Activated CD4-positive, alpha-beta memory T cell treated with anti-CD3 and anti-CD28 coated beads, Interleukin-2, amount 10 ng/mL, durations not matched to agents 7 days and 5 days (primary cell): ENCODE measurements at regions not wholly inside any gene's neighbourhood (a gene's known extent, or its start where the extent isn't known, plus 50 kb on each side); places are given as distances from the start of the nearest gene placed in this dataset.
"Not testable (repeated sequence)": the region's sequence is repeated elsewhere in the genome, so short reads cannot be mapped to it uniquely, and the experiment has no call there.

Experiments
- CTCF ChIA-PET: fragments of 350-600 bp; sonication (Branson Sonifier 250); formaldehyde crosslinking; loops from one replicate; lab custom pipeline; 2021; ENCODE audit warnings: antibody characterized with exemption, inconsistent platforms; lab: Charles Lee
- POLR2A ChIA-PET: fragments of 350-600 bp; sonication (Branson Sonifier 250); formaldehyde crosslinking; loops from one replicate; lab custom pipeline; 2021; ENCODE audit warnings: antibody characterized with exemption; lab: Charles Lee
- DNase-seq: peaks from one replicate; pipeline ENCODE4 v3.0.0-alpha.2; 2020
- H3K27ac Mint-ChIP-seq: one replicate; pipeline ENCODE4 v1.8.0; 2021; ENCODE audit warnings: mild to moderate bottlenecking, mixed read lengths
- H3K27me3 Mint-ChIP-seq: one replicate; pipeline ENCODE4 v1.8.0; 2021; ENCODE audit warnings: mixed read lengths
- H3K36me3 Mint-ChIP-seq: one replicate; pipeline ENCODE4 v1.8.0; 2021; ENCODE audit warnings: low read depth, mixed read lengths
- H3K4me1 Mint-ChIP-seq: one replicate; pipeline ENCODE4 v1.8.0; 2021; ENCODE audit warnings: mixed read lengths
- H3K4me3 Mint-ChIP-seq: one replicate; pipeline ENCODE4 v1.8.0; 2021; ENCODE audit warnings: mild to moderate bottlenecking, mixed read lengths
- H3K9me3 Mint-ChIP-seq: one replicate; pipeline ENCODE4 v1.8.0; 2021; ENCODE audit warnings: mixed read lengths

- H3K9me3 Mint-ChIP-seq, H3K4me3 Mint-ChIP-seq, CTCF ChIA-PET, H3K4me1 Mint-ChIP-seq, H3K27me3 Mint-ChIP-seq, H3K36me3 Mint-ChIP-seq, DNase-seq, POLR2A ChIA-PET, H3K27ac Mint-ChIP-seq: not testable (repeated sequence)
These were observed 176.8 kb downstream of the ZNF92 start for GRCh38 chr7:65550444-65550809.

- DNase-seq, H3K9me3 Mint-ChIP-seq, H3K4me1 Mint-ChIP-seq, H3K36me3 Mint-ChIP-seq, CTCF ChIA-PET, H3K4me3 Mint-ChIP-seq, H3K27ac Mint-ChIP-seq, H3K27me3 Mint-ChIP-seq, POLR2A ChIA-PET: not testable (repeated sequence)
These were observed 177.4 kb downstream of the ZNF92 start for GRCh38 chr7:65551042-65551441.

- POLR2A ChIA-PET, H3K9me3 Mint-ChIP-seq, DNase-seq, CTCF ChIA-PET, H3K4me3 Mint-ChIP-seq, H3K27ac Mint-ChIP-seq, H3K4me1 Mint-ChIP-seq, H3K36me3 Mint-ChIP-seq, H3K27me3 Mint-ChIP-seq: not testable (repeated sequence)
These were observed 181.2 kb downstream of the ZNF92 start for GRCh38 chr7:65554553-65555476.

DNA sequence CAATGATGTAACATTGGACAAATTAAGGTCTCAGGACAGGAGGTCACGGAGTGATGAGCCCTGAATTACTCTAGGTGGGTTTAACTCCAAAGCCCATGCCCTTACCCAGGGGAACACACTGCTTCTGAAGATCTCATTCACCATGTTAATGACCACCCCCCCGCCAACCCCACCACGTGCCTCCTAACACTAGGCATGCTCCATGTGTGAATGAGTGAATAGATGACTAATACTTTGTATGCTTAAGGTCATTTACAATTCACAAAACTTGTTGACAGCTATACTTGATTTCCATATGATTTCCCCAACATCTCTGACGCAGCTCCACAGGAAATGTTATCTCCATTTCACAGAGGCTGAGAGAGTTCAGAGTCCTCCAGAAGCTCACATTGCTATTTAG lies 184.9 kb downstream of the ZNF92 start:
- peak; percentile 9 for DNase-seq
- H3K36me3 Mint-ChIP-seq, H3K9me3 Mint-ChIP-seq, POLR2A ChIA-PET, H3K27ac Mint-ChIP-seq, CTCF ChIA-PET, H3K27me3 Mint-ChIP-seq, H3K4me3 Mint-ChIP-seq, H3K4me1 Mint-ChIP-seq: not testable (repeated sequence)

GRCh38 chr7:65561786-65562372 lies 188.2 kb downstream of the ZNF92 start:
- DNase-seq, POLR2A ChIA-PET, H3K4me1 Mint-ChIP-seq, H3K36me3 Mint-ChIP-seq, H3K27me3 Mint-ChIP-seq, H3K9me3 Mint-ChIP-seq, H3K27ac Mint-ChIP-seq, CTCF ChIA-PET, H3K4me3 Mint-ChIP-seq: not testable (repeated sequence)

GRCh38 chr7:65562522-65562921 lies 188.9 kb downstream of the ZNF92 start:
- CTCF ChIA-PET, H3K4me1 Mint-ChIP-seq, H3K9me3 Mint-ChIP-seq, H3K4me3 Mint-ChIP-seq, H3K27me3 Mint-ChIP-seq, H3K27ac Mint-ChIP-seq, H3K36me3 Mint-ChIP-seq, DNase-seq, POLR2A ChIA-PET: not testable (repeated sequence)

DNA sequence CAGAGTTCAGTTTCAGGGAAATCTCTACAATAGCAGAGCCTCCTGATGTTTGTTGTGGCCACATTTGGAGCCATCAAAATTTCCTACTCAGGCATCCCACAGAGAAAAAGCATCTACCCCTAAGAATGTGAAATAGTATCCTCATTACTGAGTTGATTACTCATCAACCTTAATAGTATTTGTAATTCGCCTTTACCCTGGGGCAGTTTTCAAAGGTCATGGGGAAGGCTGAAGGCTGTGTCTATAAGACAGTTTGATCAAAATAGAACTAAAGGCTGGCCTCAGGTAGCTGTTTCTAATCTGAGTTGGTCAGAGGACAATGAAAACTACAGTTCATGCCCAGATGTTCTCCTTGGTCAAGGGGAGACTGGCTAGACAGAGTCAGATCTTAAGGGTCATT lies 189.7 kb downstream of the ZNF92 start:
- H3K27ac Mint-ChIP-seq, H3K4me1 Mint-ChIP-seq, CTCF ChIA-PET, H3K9me3 Mint-ChIP-seq, H3K27me3 Mint-ChIP-seq, POLR2A ChIA-PET, DNase-seq, H3K36me3 Mint-ChIP-seq, H3K4me3 Mint-ChIP-seq: not testable (repeated sequence)

DNA sequence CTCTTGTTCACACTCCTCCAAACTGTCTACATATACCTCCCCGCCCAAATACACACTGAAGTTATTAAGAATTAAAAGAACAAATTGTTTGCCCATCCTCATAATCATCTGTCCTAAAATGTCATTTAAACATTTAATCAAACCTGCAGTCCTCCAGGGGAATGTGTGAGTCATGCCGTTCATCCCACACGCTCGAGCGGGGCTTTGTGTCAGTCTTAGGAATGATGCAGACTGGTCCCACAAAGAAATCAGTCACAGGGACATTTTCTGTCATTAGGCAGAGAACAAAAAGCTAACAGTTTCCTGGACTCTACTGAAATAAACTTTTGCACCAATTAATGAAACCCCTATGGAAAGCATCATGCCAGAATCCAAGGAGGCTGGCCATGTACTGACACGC lies 194.6 kb downstream of the ZNF92 start:
- H3K27ac Mint-ChIP-seq, H3K36me3 Mint-ChIP-seq, H3K9me3 Mint-ChIP-seq, CTCF ChIA-PET, H3K27me3 Mint-ChIP-seq, H3K4me1 Mint-ChIP-seq, POLR2A ChIA-PET, H3K4me3 Mint-ChIP-seq, DNase-seq: not testable (repeated sequence)

GRCh38 chr7:65570990-65571389 lies 197.3 kb downstream of the ZNF92 start:
- H3K27me3 Mint-ChIP-seq, CTCF ChIA-PET, H3K27ac Mint-ChIP-seq, H3K9me3 Mint-ChIP-seq, DNase-seq, H3K4me3 Mint-ChIP-seq, H3K36me3 Mint-ChIP-seq, POLR2A ChIA-PET, H3K4me1 Mint-ChIP-seq: not testable (repeated sequence)

- DNase-seq, H3K36me3 Mint-ChIP-seq, CTCF ChIA-PET, H3K9me3 Mint-ChIP-seq, H3K27ac Mint-ChIP-seq, H3K4me1 Mint-ChIP-seq, POLR2A ChIA-PET, H3K27me3 Mint-ChIP-seq, H3K4me3 Mint-ChIP-seq: not testable (repeated sequence)
These were observed 198.9 kb downstream of the ZNF92 start for GRCh38 chr7:65572581-65572980.

- POLR2A ChIA-PET, H3K9me3 Mint-ChIP-seq, H3K27ac Mint-ChIP-seq, DNase-seq, H3K36me3 Mint-ChIP-seq, H3K4me1 Mint-ChIP-seq, CTCF ChIA-PET, H3K27me3 Mint-ChIP-seq, H3K4me3 Mint-ChIP-seq: not testable (repeated sequence)
These were observed 202.7 kb downstream of the ZNF92 start for GRCh38 chr7:65576370-65576769.

- H3K27me3 Mint-ChIP-seq, DNase-seq, H3K4me1 Mint-ChIP-seq, H3K4me3 Mint-ChIP-seq, H3K36me3 Mint-ChIP-seq, CTCF ChIA-PET, POLR2A ChIA-PET, H3K9me3 Mint-ChIP-seq, H3K27ac Mint-ChIP-seq: not testable (repeated sequence)
These were observed 209.0 kb downstream of the ZNF92 start for GRCh38 chr7:65582518-65583119.

DNA sequence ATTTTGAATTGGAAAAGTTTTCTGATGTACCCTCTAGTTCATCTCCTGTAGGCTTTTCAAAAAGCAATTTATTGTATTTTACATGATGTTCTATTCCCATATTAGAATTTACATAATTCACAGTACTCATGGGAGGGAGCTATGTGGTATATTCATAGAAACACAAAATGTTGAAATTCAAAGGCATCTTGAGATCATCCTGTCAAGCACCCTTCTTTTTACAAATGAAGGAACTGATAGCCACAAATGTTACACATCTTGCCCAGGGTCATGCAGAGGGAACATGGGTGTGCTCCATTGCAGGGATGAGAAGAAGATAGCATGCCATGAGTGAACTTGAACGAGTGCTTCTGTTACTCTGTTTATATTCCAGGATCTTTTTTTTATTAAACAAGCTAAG lies 228.8 kb downstream of the ZNF92 start:
- H3K27me3 Mint-ChIP-seq, result peaks cover 11% of the 10 kb centered on the region
- H3K36me3 Mint-ChIP-seq, DNase-seq, H3K9me3 Mint-ChIP-seq, H3K4me1 Mint-ChIP-seq, CTCF ChIA-PET, H3K27ac Mint-ChIP-seq, H3K4me3 Mint-ChIP-seq, POLR2A ChIA-PET: not testable (repeated sequence)

GRCh38 chr7:65609131-65609530 lies 235.5 kb downstream of the ZNF92 start:
- H3K4me1 Mint-ChIP-seq, result no peaks in the 10 kb centered on the region
- H3K36me3 Mint-ChIP-seq, result no peaks in the 10 kb centered on the region
- no peak for DNase-seq
- no peaks in the 10 kb centered on the region for H3K9me3 Mint-ChIP-seq
- ChIA-PET CTCF (no interaction called here), POLR2A (no interaction called here)
- H3K27me3 Mint-ChIP-seq, result peaks cover 20% of the 10 kb centered on the region
- no peak overlapping the region for H3K27ac Mint-ChIP-seq
- H3K4me3 Mint-ChIP-seq, result no peak overlapping the region
